Mesenchymal stem cell (in vitro differentiated cells and primary cell): ENCODE measurements at regions not wholly inside any gene's neighbourhood (a gene's known extent, or its start where the extent isn't known, plus 50 kb on each side); places are given as distances from the start of the nearest gene placed in this dataset.

Source experiments
- DNase-seq: peaks from one replicate; pipeline ENCODE4 v3.0.0-alpha.2; 2013
- H2AFZ ChIP-seq: one replicate; pipeline ENCODE4 v1.6.1; 2013; ENCODE audit warnings: low read depth, mild to moderate bottlenecking, control low read depth, inconsistent platforms, low read length, moderate library complexity
- H2AK5ac ChIP-seq: 2 replicates; pipeline ENCODE4 v1.6.1; 2013; ENCODE audit warnings: low read length, moderate library complexity, mild to moderate bottlenecking, inconsistent platforms; ENCODE audit not compliant: severe bottlenecking
- H2BK120ac ChIP-seq: one replicate; pipeline ENCODE4 v1.6.1; 2013; ENCODE audit warnings: low read depth, mild to moderate bottlenecking, inconsistent platforms, low read length, moderate library complexity
- H2BK12ac ChIP-seq, 2 experiments: one replicate each; pipeline ENCODE4 v1.6.1; 2013; ENCODE audit warnings: inconsistent platforms in 2 of 2, low read length in 2 of 2, mild to moderate bottlenecking in 2 of 2, moderate library complexity in 2 of 2, control low read depth in 1 of 2
- H2BK15ac ChIP-seq: one replicate; pipeline ENCODE4 v1.6.1; 2013; ENCODE audit warnings: mild to moderate bottlenecking, low read depth, inconsistent platforms; ENCODE audit not compliant: poor library complexity, severe bottlenecking
- H2BK5ac ChIP-seq: 2 replicates; pipeline ENCODE4 v1.6.1; 2013; ENCODE audit warnings: low read depth, mild to moderate bottlenecking, low read length, control low read depth, inconsistent platforms; ENCODE audit not compliant: poor library complexity, severe bottlenecking
- H3K14ac ChIP-seq, 2 experiments: one replicate each; pipeline ENCODE4 v1.6.1; 2013; ENCODE audit warnings: inconsistent platforms in 2 of 2, low read length in 2 of 2, control low read depth in 1 of 2, mild to moderate bottlenecking in 1 of 2, moderate library complexity in 1 of 2
- H3K18ac ChIP-seq, 2 experiments: one replicate each; pipeline ENCODE4 v1.6.1; 2013; ENCODE audit warnings: inconsistent platforms in 2 of 2, low read length in 2 of 2, control low read depth in 1 of 2, low read depth in 1 of 2, mild to moderate bottlenecking in 1 of 2
- H3K23ac ChIP-seq, 2 experiments: one replicate each; pipeline ENCODE4 v1.6.1; 2013; ENCODE audit warnings: inconsistent platforms in 2 of 2, low read length in 2 of 2, mild to moderate bottlenecking in 2 of 2, moderate library complexity in 2 of 2, control low read depth in 1 of 2
- H3K27ac ChIP-seq: 2 replicates; pipeline ENCODE4 v1.5.1; 2013; ENCODE audit warnings: mild to moderate bottlenecking, moderate library complexity, low read length, control low read depth, inconsistent platforms; ENCODE audit not compliant: poor library complexity, severe bottlenecking
- H3K27me3 ChIP-seq, 2 experiments: 2 replicates each; pipeline versions ENCODE4 v1.6.1 to v1.7.0; 2013; ENCODE audit warnings: low read length in 2 of 2, mild to moderate bottlenecking in 2 of 2, moderate library complexity in 2 of 2, control low read depth in 1 of 2, inconsistent platforms in 1 of 2; ENCODE audit not compliant: control insufficient read depth in 1 of 2, insufficient read depth in 1 of 2
- H3K36me3 ChIP-seq, 2 experiments: 2 replicates each; pipeline versions ENCODE4 v1.6.1 to v1.7.0; 2013; ENCODE audit warnings: low read length in 2 of 2, control low read depth in 1 of 2, inconsistent platforms in 1 of 2, low read depth in 1 of 2, mild to moderate bottlenecking in 1 of 2; ENCODE audit not compliant: insufficient read depth in 2 of 2, control insufficient read depth in 1 of 2
- H3K4ac ChIP-seq, 2 experiments: one replicate each; pipeline ENCODE4 v1.6.1; 2013; ENCODE audit warnings: inconsistent platforms in 2 of 2, low read length in 2 of 2, mild to moderate bottlenecking in 2 of 2, moderate library complexity in 2 of 2, control low read depth in 1 of 2, low read depth in 1 of 2
- H3K4me1 ChIP-seq: 2 replicates; pipeline ENCODE4 v1.6.1; 2013; ENCODE audit warnings: low read depth, low read length, control low read depth; ENCODE audit not compliant: control insufficient read depth, insufficient read depth
- H3K4me2 ChIP-seq: 2 replicates; pipeline ENCODE4 v1.6.1; 2013; ENCODE audit warnings: low read length, mild to moderate bottlenecking, inconsistent platforms; ENCODE audit not compliant: poor library complexity, severe bottlenecking
- H3K4me3 ChIP-seq, 2 experiments: 2 replicates each; pipeline versions ENCODE4 v1.5.1 to v1.7.0; 2013; ENCODE audit warnings: low read length in 2 of 2, mild to moderate bottlenecking in 2 of 2, control low read depth in 1 of 2, low read depth in 1 of 2; ENCODE audit not compliant: insufficient read depth in 1 of 2
- H3K79me1 ChIP-seq: replicated peaks from 2 replicates; pipeline ENCODE4 v1.6.1; 2013; ENCODE audit warnings: mild to moderate bottlenecking, control low read depth, low read length, inconsistent platforms; ENCODE audit not compliant: poor library complexity, severe bottlenecking
- H3K9ac ChIP-seq: 2 replicates; pipeline ENCODE4 v1.7.0; 2013; ENCODE audit warnings: mild to moderate bottlenecking, low read length, moderate library complexity
- H3K9me3 ChIP-seq: 2 replicates; pipeline ENCODE4 v1.7.0; 2013; ENCODE audit warnings: mild to moderate bottlenecking, low read length; ENCODE audit not compliant: control insufficient read depth
- H4K8ac ChIP-seq: one replicate; pipeline ENCODE4 v1.6.1; 2013; ENCODE audit warnings: inconsistent platforms, mild to moderate bottlenecking, low read length, moderate library complexity
- H4K91ac ChIP-seq: one replicate; pipeline ENCODE4 v1.6.1; 2013; ENCODE audit warnings: mild to moderate bottlenecking, low read length, inconsistent platforms
- WGBS: methylation state at CpG from one replicate; pipeline ENCODE4 v1.1.7; 2013; ENCODE audit warnings: mixed read lengths; 5-methylcytosine and 5-hydroxymethylcytosine counted together

GRCh38 chr13:47801555-47801954, 199.5 kb downstream of the SUCLA2 start:
- Histone ChIP-seq H3K79me1 (no peaks in the 10 kb centered on the region), H4K91ac (no peak overlapping the region), H3K36me3 (no peaks in the 10 kb centered on the region), H3K18ac (no peak overlapping the region), H3K9me3 (no peaks in the 10 kb centered on the region), H3K4me1 (no peaks in the 10 kb centered on the region), H2BK15ac (no peak overlapping the region), H3K4me3 (no peak overlapping the region), H2AFZ (no peak overlapping the region), H2AK5ac (no peak overlapping the region), H3K27ac (no peak overlapping the region), H3K4ac (no peak overlapping the region), H3K27me3 (no peaks in the 10 kb centered on the region), H3K14ac (no peak overlapping the region), H3K9ac (no peak overlapping the region), H2BK12ac (no peak overlapping the region), H3K4me2 (no peak overlapping the region), H2BK5ac (no peak overlapping the region), H4K8ac (no peak overlapping the region), H3K23ac (no peak overlapping the region), H2BK120ac (no peak overlapping the region)
- WGBS: 93% methylated on average over 2 of the region's 3 CpGs
- no peak for DNase-seq

DNA sequence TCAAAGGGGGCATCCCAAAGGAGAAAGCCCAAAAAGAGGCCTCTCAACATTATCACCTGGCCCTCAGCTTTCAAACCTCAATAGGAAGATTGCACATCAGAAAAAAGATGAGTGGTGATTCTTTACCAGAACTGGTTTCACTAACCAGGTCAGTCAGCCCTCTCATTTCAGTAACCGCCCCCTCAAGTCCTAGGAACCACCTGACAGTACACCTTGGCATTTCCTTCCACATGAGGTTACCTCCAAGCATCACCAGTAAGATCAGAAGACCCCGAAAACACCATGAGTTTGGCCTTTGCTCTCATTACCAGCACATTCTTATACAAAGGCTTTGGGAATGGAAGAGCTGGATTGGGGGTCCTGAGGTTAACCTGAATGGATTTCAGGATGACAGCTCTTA, 200.5 kb downstream of the SUCLA2 start:
- Histone ChIP-seq H2BK15ac (no peak overlapping the region), H3K23ac (no peak overlapping the region), H3K4ac (no peak overlapping the region), H3K27ac (no peak overlapping the region), H3K79me1 (no peaks in the 10 kb centered on the region), H3K36me3 (no peaks in the 10 kb centered on the region), H3K9ac (no peak overlapping the region), H3K14ac (no peak overlapping the region), H4K8ac (no peak overlapping the region), H4K91ac (no peak overlapping the region), H2BK5ac (no peak overlapping the region), H3K4me3 (no peak overlapping the region), H3K18ac (no peak overlapping the region), H3K27me3 (no peaks in the 10 kb centered on the region), H2AFZ (no peak overlapping the region), H3K4me1 (no peaks in the 10 kb centered on the region), H3K4me2 (no peak overlapping the region), H2BK12ac (no peak overlapping the region), H3K9me3 (no peaks in the 10 kb centered on the region), H2BK120ac (no peak overlapping the region), H2AK5ac (no peak overlapping the region)
- WGBS: 86% methylated on average over 2 of the region's 2 CpGs
- DNase-seq: no peak

DNA sequence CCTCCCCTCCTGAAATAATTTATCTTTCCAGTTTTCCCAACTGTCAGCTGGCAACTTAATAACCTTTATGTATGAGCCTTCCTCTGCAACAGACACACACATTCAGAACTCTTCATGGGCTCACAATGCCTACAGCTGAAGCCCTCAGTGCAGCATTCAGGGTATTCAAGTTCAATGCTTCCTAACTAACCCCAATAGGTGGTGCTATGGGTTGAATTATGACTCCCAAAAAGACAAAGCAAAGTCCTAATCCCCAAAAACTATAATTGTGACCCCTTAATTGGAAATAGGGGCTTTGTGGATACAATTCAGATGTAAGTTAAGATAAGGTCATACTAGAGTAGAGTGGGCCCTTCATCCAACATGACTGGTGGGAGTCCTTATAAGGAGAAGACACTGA, 202.2 kb downstream of the SUCLA2 start:
- Histone ChIP-seq H3K9ac (no peak overlapping the region), H3K14ac (no peak overlapping the region), H2AK5ac (no peak overlapping the region)

DNA sequence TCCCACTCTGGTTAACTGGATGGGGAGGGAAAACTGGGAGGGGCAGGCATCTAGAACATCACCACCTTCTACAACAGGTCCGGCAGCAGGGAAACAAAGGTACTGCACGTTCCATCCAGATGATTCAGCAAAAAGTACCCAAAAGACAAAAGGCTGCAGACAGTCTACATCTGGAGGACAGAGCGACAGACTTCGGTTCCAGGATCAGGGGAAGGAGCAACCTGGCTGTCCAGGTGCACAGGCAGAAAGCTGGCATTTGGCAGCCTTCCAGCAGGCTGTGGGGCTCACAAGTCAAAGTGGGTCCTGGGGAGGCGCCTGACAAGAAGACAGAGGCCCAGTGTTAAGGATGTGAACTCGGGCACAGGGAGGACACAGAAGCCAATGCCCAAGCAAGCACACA, 202.9 kb downstream of the SUCLA2 start:
- no peak overlapping the region for H3K18ac ChIP-seq
- H3K23ac ChIP-seq: no peak overlapping the region
- no peaks in the 10 kb centered on the region for H3K27me3 ChIP-seq
- H3K4me3 ChIP-seq: no peak overlapping the region
- no peak overlapping the region for H2BK15ac ChIP-seq
- H3K36me3 ChIP-seq: no peaks in the 10 kb centered on the region
- H2AFZ ChIP-seq: no peak overlapping the region
- H2BK5ac ChIP-seq: no peak overlapping the region
- WGBS: 93% methylated on average over 6 of the region's 6 CpGs
- no peak overlapping the region for H3K27ac ChIP-seq
- H3K9ac ChIP-seq: no peak overlapping the region
- H3K4me1 ChIP-seq: no peaks in the 10 kb centered on the region
- H3K9me3 ChIP-seq: no peaks in the 10 kb centered on the region
- H2BK120ac ChIP-seq: no peak overlapping the region
- no peak overlapping the region for H4K91ac ChIP-seq
- no peak overlapping the region for H3K4ac ChIP-seq
- H4K8ac ChIP-seq: no peak overlapping the region
- no peak overlapping the region for H3K4me2 ChIP-seq
- H3K14ac ChIP-seq: no peak overlapping the region
- no peak for DNase-seq
- no peak overlapping the region for H2BK12ac ChIP-seq
- H2AK5ac ChIP-seq: no peak overlapping the region
- no peaks in the 10 kb centered on the region for H3K79me1 ChIP-seq

More for the DNA sequence above, 202.2 kb downstream of the SUCLA2 start:
- Histone ChIP-seq H3K36me3 (no peaks in the 10 kb centered on the region), H3K4me3 (no peak overlapping the region), H3K27ac (no peak overlapping the region), H2BK12ac (no peak overlapping the region), H3K27me3 (no peaks in the 10 kb centered on the region), H3K9me3 (no peaks in the 10 kb centered on the region), H3K4me1 (no peaks in the 10 kb centered on the region), H3K18ac (no peak overlapping the region), H2BK15ac (no peak overlapping the region), H2BK120ac (no peak overlapping the region), H3K79me1 (no peaks in the 10 kb centered on the region), H3K4me2 (no peak overlapping the region), H2BK5ac (no peak overlapping the region), H2AFZ (no peak overlapping the region), H4K8ac (no peak overlapping the region), H3K23ac (no peak overlapping the region), H3K4ac (no peak overlapping the region), H4K91ac (no peak overlapping the region)
- peak; percentile 19 for DNase-seq
